ENCODE measurements at regions not wholly inside any gene's neighbourhood (a gene's known extent, or its start where the extent isn't known, plus 50 kb on each side); places are given as distances from the start of the nearest gene placed in this dataset.

DNA sequence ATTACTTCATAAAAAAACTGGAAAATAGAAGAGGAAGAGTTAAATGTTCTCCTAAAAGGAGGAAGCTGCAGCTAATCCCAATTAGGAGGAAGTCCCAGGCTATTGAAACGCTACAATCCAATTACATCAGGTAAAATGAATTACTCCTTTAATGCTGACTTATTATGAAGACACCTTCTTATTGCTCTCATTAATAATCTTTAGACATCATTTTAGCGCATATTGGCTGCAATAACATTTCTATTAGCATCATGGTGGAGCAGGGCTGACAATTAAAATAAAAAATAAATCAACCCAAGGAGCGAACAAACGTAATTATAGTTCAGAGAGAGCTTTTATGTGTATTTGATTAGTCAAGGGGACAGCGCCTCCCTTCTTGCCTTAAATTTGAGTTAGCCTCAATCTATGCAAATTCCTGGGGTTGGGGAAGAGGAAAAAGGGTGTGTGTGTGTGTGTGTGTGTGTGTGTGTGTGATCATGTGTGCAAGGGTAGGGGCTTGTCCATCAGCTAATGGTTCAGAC, 109.0 kb upstream of the IRX6 start:
- H3F3A ChIP-seq (ENCODE audit: low read depth) = no peaks in the 10 kb centered on the region
- no peak overlapping the region for H3K4me3 ChIP-seq (ENCODE audit: low read length, poor library complexity, severe bottlenecking)
- H3K4me1 ChIP-seq (ENCODE audit: insufficient read depth, low read length, poor library complexity, severe bottlenecking) = no peaks in the 10 kb centered on the region
- TF ChIP-seq, protein P1, sequence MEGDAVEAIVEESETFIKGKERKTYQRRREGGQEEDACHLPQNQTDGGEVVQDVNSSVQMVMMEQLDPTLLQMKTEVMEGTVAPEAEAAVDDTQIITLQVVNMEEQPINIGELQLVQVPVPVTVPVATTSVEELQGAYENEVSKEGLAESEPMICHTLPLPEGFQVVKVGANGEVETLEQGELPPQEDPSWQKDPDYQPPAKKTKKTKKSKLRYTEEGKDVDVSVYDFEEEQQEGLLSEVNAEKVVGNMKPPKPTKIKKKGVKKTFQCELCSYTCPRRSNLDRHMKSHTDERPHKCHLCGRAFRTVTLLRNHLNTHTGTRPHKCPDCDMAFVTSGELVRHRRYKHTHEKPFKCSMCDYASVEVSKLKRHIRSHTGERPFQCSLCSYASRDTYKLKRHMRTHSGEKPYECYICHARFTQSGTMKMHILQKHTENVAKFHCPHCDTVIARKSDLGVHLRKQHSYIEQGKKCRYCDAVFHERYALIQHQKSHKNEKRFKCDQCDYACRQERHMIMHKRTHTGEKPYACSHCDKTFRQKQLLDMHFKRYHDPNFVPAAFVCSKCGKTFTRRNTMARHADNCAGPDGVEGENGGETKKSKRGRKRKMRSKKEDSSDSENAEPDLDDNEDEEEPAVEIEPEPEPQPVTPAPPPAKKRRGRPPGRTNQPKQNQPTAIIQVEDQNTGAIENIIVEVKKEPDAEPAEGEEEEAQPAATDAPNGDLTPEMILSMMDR (conservative IDR thresholded peaks at IDR 0.05; ENCODE audit: low read length) = no peak
- no peak for TF ChIP-seq EZH2phosphoT487 (IDR thresholded peaks at IDR 0.05; ENCODE audit: borderline replicate concordance)
- H3K9ac ChIP-seq (ENCODE audit: low read depth, low read length, poor library complexity, severe bottlenecking) = no peak overlapping the region
- H3K4me2 ChIP-seq (ENCODE audit: low read depth, low read length, poor library complexity, severe bottlenecking) = no peak overlapping the region
- H3K79me2 ChIP-seq (ENCODE audit: insufficient read depth, low read length) = no peaks in the 10 kb centered on the region
- no peaks in the 10 kb centered on the region for H3K36me3 ChIP-seq (ENCODE audit: insufficient read depth, low read length)
- no peaks in the 10 kb centered on the region for H3K27me3 ChIP-seq (ENCODE audit: insufficient read depth, low read length, poor library complexity, severe bottlenecking)
- no peaks in the 10 kb centered on the region for H3K9me3 ChIP-seq (ENCODE audit: insufficient read depth, low read depth, low read length)
- H3K9me2 ChIP-seq (replicated peaks; ENCODE audit: low read depth, low read length) = no peaks in the 10 kb centered on the region
- H4K20me1 ChIP-seq (ENCODE audit: insufficient read depth, low read length, poor library complexity, severe bottlenecking) = no peaks in the 10 kb centered on the region
- H2AFZ ChIP-seq (ENCODE audit: low read length) = no peak overlapping the region

DNA sequence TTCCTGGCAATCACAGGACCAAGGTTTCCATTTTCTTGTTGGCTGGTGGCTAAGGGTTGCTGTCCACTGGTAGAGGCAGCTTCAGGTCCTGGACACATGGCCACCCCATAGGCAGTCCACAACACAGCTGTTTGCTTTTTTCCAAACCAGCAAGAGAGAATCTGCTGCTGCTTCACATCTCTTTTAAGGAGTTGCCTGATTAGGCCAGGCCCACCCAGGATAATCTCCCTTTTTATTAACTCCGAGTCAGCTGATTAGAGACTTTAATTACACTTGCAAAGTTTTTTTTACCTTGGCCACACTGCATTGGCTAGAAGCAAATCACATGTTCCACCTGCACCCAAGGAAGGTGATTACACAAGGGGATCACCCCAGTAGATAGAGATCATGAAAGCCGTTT, 106.6 kb upstream of the IRX6 start:
- H3K9me3 ChIP-seq (ENCODE audit: insufficient read depth, low read depth, low read length) = no peaks in the 10 kb centered on the region
- no peak overlapping the region for H3K9ac ChIP-seq (ENCODE audit: low read depth, low read length, poor library complexity, severe bottlenecking)
- no peaks in the 10 kb centered on the region for H4K20me1 ChIP-seq (ENCODE audit: insufficient read depth, low read length, poor library complexity, severe bottlenecking)
- H3F3A ChIP-seq (ENCODE audit: low read depth) = no peaks in the 10 kb centered on the region
- H3K9me2 ChIP-seq (replicated peaks; ENCODE audit: low read depth, low read length) = no peaks in the 10 kb centered on the region
- no peak overlapping the region for H2AFZ ChIP-seq (ENCODE audit: low read length)
- TF ChIP-seq, protein P1 (conservative IDR thresholded peaks at IDR 0.05; ENCODE audit: low read length) = no peak
- TF ChIP-seq EZH2phosphoT487 (IDR thresholded peaks at IDR 0.05; ENCODE audit: borderline replicate concordance) = no peak
- H3K27me3 ChIP-seq (ENCODE audit: insufficient read depth, low read length, poor library complexity, severe bottlenecking) = no peaks in the 10 kb centered on the region
- no peak overlapping the region for H3K4me3 ChIP-seq (ENCODE audit: low read length, poor library complexity, severe bottlenecking)
- no peaks in the 10 kb centered on the region for H3K36me3 ChIP-seq (ENCODE audit: insufficient read depth, low read length)
- H3K4me1 ChIP-seq (ENCODE audit: insufficient read depth, low read length, poor library complexity, severe bottlenecking) = no peaks in the 10 kb centered on the region
- no peaks in the 10 kb centered on the region for H3K79me2 ChIP-seq (ENCODE audit: insufficient read depth, low read length)
- no peak overlapping the region for H3K4me2 ChIP-seq (ENCODE audit: low read depth, low read length, poor library complexity, severe bottlenecking)

DNA sequence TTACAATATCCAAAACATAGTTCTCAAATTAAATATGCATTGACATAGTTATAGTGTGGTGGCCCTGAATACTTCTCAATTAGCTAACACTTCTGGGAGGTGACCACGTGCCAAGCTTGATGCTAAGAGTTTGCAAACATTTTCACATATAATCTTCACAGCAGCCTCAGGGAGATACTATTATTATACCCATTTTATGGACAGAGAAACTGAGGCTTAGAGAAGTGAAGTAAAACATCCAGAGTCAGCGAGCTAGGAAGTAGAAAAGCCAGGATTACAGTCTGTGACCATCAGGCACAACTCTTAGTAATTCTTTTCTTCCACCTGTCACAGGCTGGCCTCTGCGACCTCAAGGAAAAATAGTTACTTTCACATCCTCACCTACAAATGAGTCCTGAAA, 102.2 kb upstream of the IRX6 start:
- Histone ChIP-seq H3K9me2 (replicated peaks; ENCODE audit: low read depth, low read length) (no peaks in the 10 kb centered on the region), H3K9ac (ENCODE audit: low read depth, low read length, poor library complexity, severe bottlenecking) (no peak overlapping the region)

More for the DNA sequence above, 102.2 kb upstream of the IRX6 start:
- Histone ChIP-seq H3K79me2 (ENCODE audit: insufficient read depth, low read length) (no peaks in the 10 kb centered on the region), H3K27me3 (ENCODE audit: insufficient read depth, low read length, poor library complexity, severe bottlenecking) (no peaks in the 10 kb centered on the region), H2AFZ (ENCODE audit: low read length) (no peak overlapping the region), H3K4me3 (ENCODE audit: low read length, poor library complexity, severe bottlenecking) (no peak overlapping the region), H4K20me1 (ENCODE audit: insufficient read depth, low read length, poor library complexity, severe bottlenecking) (no peaks in the 10 kb centered on the region), H3K9me3 (ENCODE audit: insufficient read depth, low read depth, low read length) (no peaks in the 10 kb centered on the region), H3K4me2 (ENCODE audit: low read depth, low read length, poor library complexity, severe bottlenecking) (no peak overlapping the region), H3K4me1 (ENCODE audit: insufficient read depth, low read length, poor library complexity, severe bottlenecking) (no peaks in the 10 kb centered on the region), H3K36me3 (ENCODE audit: insufficient read depth, low read length) (no peaks in the 10 kb centered on the region), H3F3A (ENCODE audit: low read depth) (no peaks in the 10 kb centered on the region)
- no peak for TF ChIP-seq EZH2phosphoT487 (IDR thresholded peaks at IDR 0.05; ENCODE audit: borderline replicate concordance)
- TF ChIP-seq, protein P1 (conservative IDR thresholded peaks at IDR 0.05; ENCODE audit: low read length) = no peak

Measured in Loucy (cell line).